ENCODE measurements at regions not wholly inside any gene's neighbourhood (a gene's known extent, or its start where the extent isn't known, plus 50 kb on each side); places are given as distances from the start of the nearest gene placed in this dataset.
A peak's percentile ranks its signal among the peaks of the same experiment; 100 is the strongest.

GRCh38 chr2:104716061-104716460 is 137.9 kb upstream of the POU3F3 start:
- Histone ChIP-seq H3K4me3 (ENCODE audit: low read depth in 2 of 2, low read length in 1 of 2) (no peak overlapping the region), H3K79me2 (ENCODE audit: insufficient read depth) (no peaks in the 10 kb centered on the region), H3K4me1 (ENCODE audit: control insufficient read depth in 1 of 2, insufficient read depth in 2 of 2, low read depth in 1 of 2, low read length in 1 of 2) (no peaks in the 10 kb centered on the region), H3K9me3 (no peaks in the 10 kb centered on the region; the same call in 1 of the 2 replicates), H4K20me1 (ENCODE audit: insufficient read depth) (no peaks in the 10 kb centered on the region), H3K4me2 (no peak overlapping the region), H3K9ac (no peak overlapping the region), H3F3A (replicated peaks; ENCODE audit: insufficient read depth) (no peaks in the 10 kb centered on the region), H2AFZ (ENCODE audit: low read depth) (no peak overlapping the region), H3K36me3 (replicated peaks in 1 of 2; ENCODE audit: control insufficient read depth in 1 of 2, insufficient read depth in 2 of 2, low read length in 1 of 2) (no peaks in the 10 kb centered on the region), H3K27ac (ENCODE audit: low read depth in 2 of 2, low read length in 1 of 2) (no peak overlapping the region), H3K27me3 (ENCODE audit: insufficient read depth) (no peaks in the 10 kb centered on the region), H3K9me2 (no peaks in the 10 kb centered on the region)
- POLR2A ChIA-PET = no interaction called here
- CTCF ChIA-PET = interaction anchor here (0.9 kb wide), 1 partner anchor 134 kb away, joined by 3 read pairs; no protein-coding TSS in a partner anchor
- no peak for TF ChIP-seq NRF1 (IDR thresholded peaks at IDR 0.05; ENCODE audit: low read depth, low read length)
- no peak for TF ChIP-seq FOSL2 (IDR thresholded peaks at IDR 0.05; ENCODE audit: borderline replicate concordance, low read depth)
- TF ChIP-seq RFX5 (IDR thresholded peaks at IDR 0.05; ENCODE audit: low read length) = no peak
- TF ChIP-seq YY1 (IDR thresholded peaks at IDR 0.05; ENCODE audit: low read depth) = no peak
- no peak for TF ChIP-seq CHD2 (IDR thresholded peaks at IDR 0.05; ENCODE audit: low read length, partially characterized antibody)
- no peak for TF ChIP-seq GABPA (IDR thresholded peaks at IDR 0.05; ENCODE audit: low read depth)
- no peak for TF ChIP-seq FOXM1 (IDR thresholded peaks at IDR 0.05; ENCODE audit: low read depth)
- TF ChIP-seq POLR2AphosphoS5 (IDR thresholded peaks at IDR 0.05; ENCODE audit: low read depth, low read length) = no peak
- no peak for TF ChIP-seq FOXJ3 (CRISPR knock-in tag; IDR thresholded peaks at IDR 0.05)
- TF ChIP-seq EZH2phosphoT487 (IDR thresholded peaks at IDR 0.05; ENCODE audit: borderline replicate concordance, low read depth) = no peak
- TF ChIP-seq, protein P1, sequence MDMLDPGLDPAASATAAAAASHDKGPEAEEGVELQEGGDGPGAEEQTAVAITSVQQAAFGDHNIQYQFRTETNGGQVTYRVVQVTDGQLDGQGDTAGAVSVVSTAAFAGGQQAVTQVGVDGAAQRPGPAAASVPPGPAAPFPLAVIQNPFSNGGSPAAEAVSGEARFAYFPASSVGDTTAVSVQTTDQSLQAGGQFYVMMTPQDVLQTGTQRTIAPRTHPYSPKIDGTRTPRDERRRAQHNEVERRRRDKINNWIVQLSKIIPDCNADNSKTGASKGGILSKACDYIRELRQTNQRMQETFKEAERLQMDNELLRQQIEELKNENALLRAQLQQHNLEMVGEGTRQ (IDR thresholded peaks at IDR 0.05; ENCODE audit: borderline replicate concordance, low read depth, low read length) = no peak
- TF ChIP-seq JUND (IDR thresholded peaks at IDR 0.05) = no peak
- DNase-seq = no peak
- WGBS (ENCODE audit: low lambda C conversion rate) = 52% methylated on average over 4 of the region's 4 CpGs

DNA sequence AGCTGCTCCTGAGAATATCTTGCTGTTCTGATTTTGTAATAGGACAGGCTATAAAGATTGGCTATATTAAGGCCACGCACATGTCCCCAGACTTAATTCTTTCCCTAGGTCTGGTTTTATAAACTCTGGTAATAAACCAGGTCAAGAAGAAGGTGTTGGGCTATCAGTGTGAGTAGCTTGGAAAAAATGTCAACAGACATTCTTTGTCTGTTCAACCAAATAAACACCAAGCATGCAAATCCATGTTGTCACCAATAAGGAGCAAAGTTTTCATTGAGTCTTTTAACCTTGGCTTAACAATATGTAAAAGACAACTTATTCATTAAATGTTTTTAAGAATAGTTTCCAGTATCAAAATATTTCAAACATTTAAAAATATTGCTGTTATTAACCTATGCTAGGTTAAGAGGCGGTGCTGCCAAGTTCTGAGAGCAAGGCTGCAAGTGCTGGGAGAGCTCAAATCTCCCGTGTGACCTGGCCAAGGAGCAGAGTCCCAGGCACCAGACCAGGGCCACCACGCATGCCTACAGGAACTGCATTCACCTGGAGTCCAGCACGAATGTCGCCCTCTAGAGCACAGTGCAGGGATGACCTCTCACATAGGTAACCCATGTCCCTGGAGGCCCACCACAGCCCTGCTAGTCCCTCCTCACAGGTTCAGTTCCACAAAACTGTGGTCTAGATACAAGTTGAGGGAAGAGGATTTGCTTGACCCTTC is 120.5 kb upstream of the POU3F3 start:
- no peak overlapping the region for H2AFZ ChIP-seq (ENCODE audit: low read depth)
- H3K9ac ChIP-seq = no peak overlapping the region
- POLR2A ChIA-PET = no interaction called here
- CTCF ChIA-PET = interaction anchor here (0.6 to 1.2 kb wide), 10 partner anchors 9 to 327 kb away, joined by 3 to 7 read pairs (median 3); no protein-coding TSS in a partner anchor
- H3K4me3 ChIP-seq (ENCODE audit: low read depth in 2 of 2, low read length in 1 of 2) = no peak overlapping the region; a peak in 1 of 4 replicates
- 26% methylated on average over 6 of the region's 6 CpGs for WGBS (ENCODE audit: low lambda C conversion rate)
- no peaks in the 10 kb centered on the region for H3K27me3 ChIP-seq (ENCODE audit: insufficient read depth)
- no peaks in the 10 kb centered on the region for H3K9me2 ChIP-seq
- peak; percentile 32; the same call in 1 of the 2 replicates for TF ChIP-seq SMC3 (IDR thresholded peaks at IDR 0.05; ENCODE audit: low read depth, low read length)
- TF ChIP-seq RAD21 (IDR thresholded peaks at IDR 0.05; ENCODE audit: low read length) = peak; percentile 64
- TF ChIP-seq, protein P2, sequence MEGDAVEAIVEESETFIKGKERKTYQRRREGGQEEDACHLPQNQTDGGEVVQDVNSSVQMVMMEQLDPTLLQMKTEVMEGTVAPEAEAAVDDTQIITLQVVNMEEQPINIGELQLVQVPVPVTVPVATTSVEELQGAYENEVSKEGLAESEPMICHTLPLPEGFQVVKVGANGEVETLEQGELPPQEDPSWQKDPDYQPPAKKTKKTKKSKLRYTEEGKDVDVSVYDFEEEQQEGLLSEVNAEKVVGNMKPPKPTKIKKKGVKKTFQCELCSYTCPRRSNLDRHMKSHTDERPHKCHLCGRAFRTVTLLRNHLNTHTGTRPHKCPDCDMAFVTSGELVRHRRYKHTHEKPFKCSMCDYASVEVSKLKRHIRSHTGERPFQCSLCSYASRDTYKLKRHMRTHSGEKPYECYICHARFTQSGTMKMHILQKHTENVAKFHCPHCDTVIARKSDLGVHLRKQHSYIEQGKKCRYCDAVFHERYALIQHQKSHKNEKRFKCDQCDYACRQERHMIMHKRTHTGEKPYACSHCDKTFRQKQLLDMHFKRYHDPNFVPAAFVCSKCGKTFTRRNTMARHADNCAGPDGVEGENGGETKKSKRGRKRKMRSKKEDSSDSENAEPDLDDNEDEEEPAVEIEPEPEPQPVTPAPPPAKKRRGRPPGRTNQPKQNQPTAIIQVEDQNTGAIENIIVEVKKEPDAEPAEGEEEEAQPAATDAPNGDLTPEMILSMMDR (IDR thresholded peaks at IDR 0.05) = peak; percentile 21; the same call in 1 of the 2 replicates
- no peak for TF ChIP-seq REST (IDR thresholded peaks at IDR 0.05; ENCODE audit: low read depth, low read length)
- DNase-seq = peak; percentile 46
- no peaks in the 10 kb centered on the region for H4K20me1 ChIP-seq (ENCODE audit: insufficient read depth)
- no peaks in the 10 kb centered on the region for H3K9me3 ChIP-seq
- no peaks in the 10 kb centered on the region for H3K79me2 ChIP-seq (ENCODE audit: insufficient read depth)
- H3K4me2 ChIP-seq = no peak overlapping the region
- H3K4me1 ChIP-seq (ENCODE audit: control insufficient read depth in 1 of 2, insufficient read depth in 2 of 2, low read depth in 1 of 2, low read length in 1 of 2) = no peaks in the 10 kb centered on the region
- no peak overlapping the region for H3K27ac ChIP-seq (ENCODE audit: low read depth in 2 of 2, low read length in 1 of 2)
- no peaks in the 10 kb centered on the region for H3F3A ChIP-seq (replicated peaks; ENCODE audit: insufficient read depth)
- no peaks in the 10 kb centered on the region for H3K36me3 ChIP-seq (replicated peaks in 1 of 2; ENCODE audit: control insufficient read depth in 1 of 2, insufficient read depth in 2 of 2, low read length in 1 of 2)
